ENCODE measurements at regions not wholly inside any gene's neighbourhood (a gene's known extent, or its start where the extent isn't known, plus 50 kb on each side); places are given as distances from the start of the nearest gene placed in this dataset.

DNA sequence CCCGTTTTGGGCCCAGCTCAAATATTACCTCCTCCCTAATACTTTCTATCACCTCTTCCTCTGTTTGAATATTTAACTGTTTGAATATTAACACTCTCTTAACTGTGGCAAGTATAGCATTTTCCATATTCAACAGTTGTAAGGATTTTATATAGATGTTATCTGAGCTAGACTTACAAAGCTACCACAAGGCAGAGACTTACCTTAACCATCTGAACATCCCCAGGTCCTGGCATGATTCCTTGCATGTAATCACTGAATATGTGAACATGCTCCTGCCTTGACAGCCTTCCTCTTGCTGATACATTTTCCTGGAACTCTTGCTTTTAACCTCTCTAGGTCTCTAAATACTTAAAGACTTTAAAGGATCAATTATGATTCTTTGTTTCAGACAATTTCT lies 182.4 kb downstream of the MCHR2 start:
- no peaks in the 10 kb centered on the region for H3K36me3 Mint-ChIP-seq (ENCODE audit: insufficient read depth, unreplicated experiment)
- H3K4me3 Mint-ChIP-seq (ENCODE audit: low read depth, unreplicated experiment): no peak overlapping the region
- intact Hi-C loops (cut with micrococcal nuclease; ENCODE audit: unreplicated experiment): no loop called here
- no TSS peak for BruUV-seq (replicated peaks)
- CTCF ChIA-PET: no interaction called here
- H3K9me3 Mint-ChIP-seq (ENCODE audit: low read depth, unreplicated experiment): no peaks in the 10 kb centered on the region
- peaks cover 24% of the 10 kb centered on the region for H3K27me3 Mint-ChIP-seq (ENCODE audit: unreplicated experiment)
- no peak overlapping the region for H3K27ac Mint-ChIP-seq (ENCODE audit: unreplicated experiment)
- TF ChIP-seq, protein P1, sequence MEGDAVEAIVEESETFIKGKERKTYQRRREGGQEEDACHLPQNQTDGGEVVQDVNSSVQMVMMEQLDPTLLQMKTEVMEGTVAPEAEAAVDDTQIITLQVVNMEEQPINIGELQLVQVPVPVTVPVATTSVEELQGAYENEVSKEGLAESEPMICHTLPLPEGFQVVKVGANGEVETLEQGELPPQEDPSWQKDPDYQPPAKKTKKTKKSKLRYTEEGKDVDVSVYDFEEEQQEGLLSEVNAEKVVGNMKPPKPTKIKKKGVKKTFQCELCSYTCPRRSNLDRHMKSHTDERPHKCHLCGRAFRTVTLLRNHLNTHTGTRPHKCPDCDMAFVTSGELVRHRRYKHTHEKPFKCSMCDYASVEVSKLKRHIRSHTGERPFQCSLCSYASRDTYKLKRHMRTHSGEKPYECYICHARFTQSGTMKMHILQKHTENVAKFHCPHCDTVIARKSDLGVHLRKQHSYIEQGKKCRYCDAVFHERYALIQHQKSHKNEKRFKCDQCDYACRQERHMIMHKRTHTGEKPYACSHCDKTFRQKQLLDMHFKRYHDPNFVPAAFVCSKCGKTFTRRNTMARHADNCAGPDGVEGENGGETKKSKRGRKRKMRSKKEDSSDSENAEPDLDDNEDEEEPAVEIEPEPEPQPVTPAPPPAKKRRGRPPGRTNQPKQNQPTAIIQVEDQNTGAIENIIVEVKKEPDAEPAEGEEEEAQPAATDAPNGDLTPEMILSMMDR (IDR thresholded peaks at IDR 0.05; ENCODE audit: unreplicated experiment): no peak
- peaks cover 8% of the 10 kb centered on the region for H3K4me1 Mint-ChIP-seq (ENCODE audit: low read depth, unreplicated experiment)
- no peak for DNase-seq

DNA sequence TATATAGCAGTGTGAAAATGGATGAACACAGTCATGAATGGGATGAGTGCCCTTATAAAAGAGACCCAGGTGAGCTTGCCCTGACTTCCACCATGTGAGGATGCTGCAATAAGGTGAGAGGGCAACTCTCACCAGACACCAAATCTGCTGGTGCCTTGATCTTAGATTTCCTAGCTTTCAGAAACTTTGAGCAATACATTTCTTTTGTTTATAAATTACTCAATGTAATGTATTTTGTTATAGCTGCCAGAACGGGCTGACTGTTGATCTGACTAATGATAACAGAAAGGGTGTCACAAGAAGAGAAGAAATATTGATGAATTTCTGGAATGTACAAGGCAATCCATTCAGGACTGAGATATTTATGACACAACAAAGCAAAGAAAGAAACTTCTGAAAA lies 180.5 kb downstream of the MCHR2 start:
- CTCF ChIA-PET: no interaction called here
- Mint-ChIP-seq H3K4me3 (ENCODE audit: low read depth, unreplicated experiment) (no peak overlapping the region), H3K27me3 (ENCODE audit: unreplicated experiment) (peaks cover 32% of the 10 kb centered on the region), H3K36me3 (ENCODE audit: insufficient read depth, unreplicated experiment) (no peaks in the 10 kb centered on the region), H3K4me1 (ENCODE audit: low read depth, unreplicated experiment) (peaks cover 8% of the 10 kb centered on the region), H3K9me3 (ENCODE audit: low read depth, unreplicated experiment) (no peaks in the 10 kb centered on the region), H3K27ac (ENCODE audit: unreplicated experiment) (no peak overlapping the region)
- intact Hi-C loops (cut with micrococcal nuclease; ENCODE audit: unreplicated experiment): no loop called here
- DNase-seq: no peak
- TF ChIP-seq, protein P1 (IDR thresholded peaks at IDR 0.05; ENCODE audit: unreplicated experiment): no peak
- no TSS peak for BruUV-seq (replicated peaks)

GRCh38 chr6:99814230-99814928 lies 179.6 kb downstream of the MCHR2 start:
- TF ChIP-seq, protein P1 (IDR thresholded peaks at IDR 0.05; ENCODE audit: unreplicated experiment): no peak
- H3K36me3 Mint-ChIP-seq (ENCODE audit: insufficient read depth, unreplicated experiment): no peaks in the 10 kb centered on the region
- H3K27ac Mint-ChIP-seq (ENCODE audit: unreplicated experiment): no peak overlapping the region
- intact Hi-C loops (cut with micrococcal nuclease; ENCODE audit: unreplicated experiment): no loop called here
- H3K27me3 Mint-ChIP-seq (ENCODE audit: unreplicated experiment): peaks cover 33% of the 10 kb centered on the region
- peaks cover 8% of the 10 kb centered on the region for H3K4me1 Mint-ChIP-seq (ENCODE audit: low read depth, unreplicated experiment)
- DNase-seq: no peak
- H3K4me3 Mint-ChIP-seq (ENCODE audit: low read depth, unreplicated experiment): no peak overlapping the region
- CTCF ChIA-PET: no interaction called here
- no peaks in the 10 kb centered on the region for H3K9me3 Mint-ChIP-seq (ENCODE audit: low read depth, unreplicated experiment)
- BruUV-seq (replicated peaks): no TSS peak

GRCh38 chr6:99816795-99817194 lies 177.2 kb downstream of the MCHR2 start:
- no TSS peak for BruUV-seq (replicated peaks)
- Mint-ChIP-seq H3K4me3 (ENCODE audit: low read depth, unreplicated experiment) (no peak overlapping the region), H3K27me3 (ENCODE audit: unreplicated experiment) (peaks cover 38% of the 10 kb centered on the region), H3K4me1 (ENCODE audit: low read depth, unreplicated experiment) (peaks cover 9% of the 10 kb centered on the region), H3K27ac (ENCODE audit: unreplicated experiment) (no peak overlapping the region), H3K9me3 (ENCODE audit: low read depth, unreplicated experiment) (no peaks in the 10 kb centered on the region), H3K36me3 (ENCODE audit: insufficient read depth, unreplicated experiment) (no peaks in the 10 kb centered on the region)
- DNase-seq: no peak
- TF ChIP-seq, protein P1 (IDR thresholded peaks at IDR 0.05; ENCODE audit: unreplicated experiment): no peak
- CTCF ChIA-PET: no interaction called here
- intact Hi-C loops (cut with micrococcal nuclease; ENCODE audit: unreplicated experiment): no loop called here

Data from Calu3 (cell line).